Chondrocyte (in vitro differentiated cells): ENCODE measurements at regions not wholly inside any gene's neighbourhood (a gene's known extent, or its start where the extent isn't known, plus 50 kb on each side); places are given as distances from the start of the nearest gene placed in this dataset.

Experiments used
- DNase-seq: peaks from one replicate; pipeline ENCODE4 v3.0.0; 2021; ENCODE audit warnings: mixed read lengths, low spot score
- H3K27ac Mint-ChIP-seq: one replicate; pipeline ENCODE4 v1.8.0; 2021; ENCODE audit warnings: mild to moderate bottlenecking, moderate library complexity, mixed read lengths; ENCODE audit not compliant: unreplicated experiment
- H3K27me3 Mint-ChIP-seq: 2 replicates; pipeline ENCODE4 v1.8.0; 2021; ENCODE audit warnings: low read depth, mixed read lengths
- H3K36me3 Mint-ChIP-seq: 2 replicates; pipeline ENCODE4 v1.8.0; 2021; ENCODE audit warnings: low read depth, mixed read lengths
- H3K4me1 Mint-ChIP-seq: 2 replicates; pipeline ENCODE4 v1.8.0; 2021; ENCODE audit warnings: low read depth, mild to moderate bottlenecking, mixed read lengths
- H3K4me3 Mint-ChIP-seq: one replicate; pipeline ENCODE4 v1.8.0; 2021; ENCODE audit warnings: mild to moderate bottlenecking, moderate library complexity, mixed read lengths; ENCODE audit not compliant: unreplicated experiment
- H3K9me3 Mint-ChIP-seq: 2 replicates; pipeline ENCODE4 v1.8.0; 2021; ENCODE audit warnings: low read depth, mixed read lengths
- CTCF ChIP-seq: fragments of 200-600 bp; sonication (generic); IDR thresholded peaks from 2 replicates; pipeline ENCODE4 v1.5.0; 2021; ENCODE audit warnings: antibody characterized with exemption, mild to moderate bottlenecking, moderate library complexity

DNA sequence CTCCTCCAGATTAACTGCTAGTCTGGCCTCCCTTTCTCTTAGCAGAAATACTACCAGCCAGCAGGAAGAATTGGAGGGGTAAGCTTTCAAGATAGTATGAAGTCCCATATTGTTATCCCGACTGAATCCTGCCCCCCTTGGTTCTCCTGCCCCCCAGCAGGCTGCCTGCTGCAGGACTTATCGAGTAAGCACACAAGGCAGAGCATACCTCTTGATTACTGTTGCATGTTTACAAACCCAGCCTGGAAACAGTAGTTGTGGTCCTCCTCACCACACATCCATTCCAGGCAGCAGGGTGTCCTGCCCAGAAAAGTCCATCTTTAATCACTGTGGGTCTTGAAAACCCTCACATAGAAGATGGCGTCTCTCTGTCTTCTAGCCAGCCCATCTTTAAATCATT lies 66.8 kb upstream of the PPP2R3A start:
- TF ChIP-seq CTCF = no peak
- Mint-ChIP-seq H3K27ac (no peak overlapping the region), H3K36me3 (no peaks in the 10 kb centered on the region), H3K4me3 (no peak overlapping the region), H3K27me3 (no peaks in the 10 kb centered on the region), H3K4me1 (peaks cover 14% of the 10 kb centered on the region), H3K9me3 (peaks cover 8% of the 10 kb centered on the region)
- DNase-seq = no peak

GRCh38 chr3:135905058-135905724 lies 60.3 kb upstream of the PPP2R3A start:
- peaks cover 2% of the 10 kb centered on the region for H3K27me3 Mint-ChIP-seq
- H3K4me1 Mint-ChIP-seq = no peaks in the 10 kb centered on the region
- no peak overlapping the region for H3K4me3 Mint-ChIP-seq
- DNase-seq = no peak
- peaks cover 8% of the 10 kb centered on the region for H3K9me3 Mint-ChIP-seq
- H3K27ac Mint-ChIP-seq = no peak overlapping the region
- no peaks in the 10 kb centered on the region for H3K36me3 Mint-ChIP-seq
- peak; percentile 63 for TF ChIP-seq CTCF

GRCh38 chr3:135907422-135908165 lies 57.9 kb upstream of the PPP2R3A start:
- H3K9me3 Mint-ChIP-seq = no peaks in the 10 kb centered on the region
- no peaks in the 10 kb centered on the region for H3K4me1 Mint-ChIP-seq
- H3K27me3 Mint-ChIP-seq = peaks cover 2% of the 10 kb centered on the region
- no peaks in the 10 kb centered on the region for H3K36me3 Mint-ChIP-seq
- H3K27ac Mint-ChIP-seq = no peak overlapping the region
- no peak overlapping the region for H3K4me3 Mint-ChIP-seq
- no peak for TF ChIP-seq CTCF
- no peak for DNase-seq

- Mint-ChIP-seq H3K27me3 (peaks cover 2% of the 10 kb centered on the region), H3K36me3 (no peaks in the 10 kb centered on the region)
These were observed 57.3 kb upstream of the PPP2R3A start for GRCh38 chr3:135908225-135908624.

DNA sequence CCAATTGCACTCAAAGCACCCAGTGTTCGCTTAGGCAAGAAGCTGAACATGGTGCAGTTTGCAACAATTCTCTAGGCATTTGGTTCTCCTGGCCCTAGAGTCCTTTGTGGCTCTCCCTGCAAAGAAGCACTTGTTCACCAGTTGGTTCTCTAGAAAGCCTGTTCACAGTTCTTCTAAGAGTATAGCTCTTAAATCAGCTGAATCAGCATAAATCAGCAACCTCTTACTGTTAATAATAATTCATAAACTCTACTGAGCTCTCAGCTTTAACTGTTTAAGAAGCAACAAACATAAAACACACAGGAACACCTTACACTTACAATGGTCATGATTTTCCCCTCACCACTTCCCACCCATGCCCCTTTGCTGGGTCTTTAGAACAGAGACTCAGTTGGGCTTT lies 56.8 kb upstream of the PPP2R3A start:
- Mint-ChIP-seq H3K36me3 (no peaks in the 10 kb centered on the region), H3K4me3 (no peak overlapping the region), H3K4me1 (no peaks in the 10 kb centered on the region), H3K9me3 (no peaks in the 10 kb centered on the region), H3K27ac (no peak overlapping the region), H3K27me3 (peaks cover 2% of the 10 kb centered on the region)
- no peak for TF ChIP-seq CTCF
- DNase-seq = no peak

More at GRCh38 chr3:135908225-135908624, 57.3 kb upstream of the PPP2R3A start:
- no peak for TF ChIP-seq CTCF
- DNase-seq = no peak
- Mint-ChIP-seq H3K4me1 (no peaks in the 10 kb centered on the region), H3K27ac (no peak overlapping the region), H3K9me3 (no peaks in the 10 kb centered on the region), H3K4me3 (no peak overlapping the region)
